BJ (cell line): ENCODE measurements at regions not wholly inside any gene's neighbourhood (a gene's known extent, or its start where the extent isn't known, plus 50 kb on each side); places are given as distances from the start of the nearest gene placed in this dataset.

Source experiments
- CTCF ChIA-PET: fragments of 350-600 bp; formaldehyde crosslinking; extraction: SDS; loops from one replicate; lab custom pipeline; 2021; ENCODE audit warnings: antibody characterized with exemption, inconsistent platforms; lab: Yijun Ruan, JAX
- POLR2A ChIA-PET: fragments of 300-600 bp; sonication (Branson Sonifier 250); formaldehyde crosslinking; extraction: SDS; loops from one replicate; lab custom pipeline; 2021; ENCODE audit warnings: antibody characterized with exemption; lab: Charles Lee
- DNase-seq: peaks from one replicate; pipeline ENCODE4 v3.0.0-alpha.2; 2011; ENCODE audit warnings: low read depth
- H3K27me3 ChIP-seq: 2 replicates; pipeline ENCODE4 v1.6.0; 2011; ENCODE audit warnings: low read length; ENCODE audit not compliant: control insufficient read depth, insufficient read depth
- H3K36me3 ChIP-seq: 2 replicates; pipeline ENCODE4 v1.5.1; 2011; ENCODE audit warnings: low read length; ENCODE audit not compliant: control insufficient read depth, insufficient read depth
- H3K4me3 ChIP-seq: 2 replicates; pipeline ENCODE4 v1.5.1; 2011; ENCODE audit warnings: low read depth, mild to moderate bottlenecking, control low read depth, low read length
- CTCF ChIP-seq: IDR thresholded peaks from 2 replicates; pipeline ENCODE4 v1.5.1; 2011; ENCODE audit warnings: low read depth, mild to moderate bottlenecking, control low read depth, inconsistent platforms, low read length, moderate library complexity; ENCODE audit not compliant: insufficient read depth

- H3K4me3 ChIP-seq, result no peak overlapping the region
- POLR2A ChIA-PET, result no interaction called here
- no peak for DNase-seq
- no peaks in the 10 kb centered on the region for H3K36me3 ChIP-seq
- CTCF ChIA-PET, result no interaction called here
- no peak for TF ChIP-seq CTCF
- peaks cover 3% of the 10 kb centered on the region; the same call in 1 of the 2 replicates for H3K27me3 ChIP-seq
These were observed 50.9 kb upstream of the UBASH3B start for GRCh38 chr11:122604621-122605020.

GRCh38 chr11:122601141-122602125 lies 54.1 kb upstream of the UBASH3B start:
- DNase-seq, result peak; percentile 65
- no peak overlapping the region for H3K4me3 ChIP-seq
- POLR2A ChIA-PET, result no interaction called here
- CTCF ChIA-PET, result interaction anchor here (1.0 to 6.4 kb wide), 3 partner anchors 21 to 275 kb away, joined by 3 to 49 read pairs (median 3); no protein-coding TSS in a partner anchor
- H3K27me3 ChIP-seq, result peaks cover 3% of the 10 kb centered on the region
- TF ChIP-seq CTCF, result no peak
- no peaks in the 10 kb centered on the region for H3K36me3 ChIP-seq

GRCh38 chr11:122600290-122600689 lies 55.2 kb upstream of the UBASH3B start:
- H3K36me3 ChIP-seq, result no peaks in the 10 kb centered on the region
- no peak overlapping the region for H3K4me3 ChIP-seq
- peaks cover 5% of the 10 kb centered on the region for H3K27me3 ChIP-seq
- CTCF ChIA-PET, result interaction anchor here (1.1 to 6.4 kb wide), 2 partner anchors 20 to 276 kb away, joined by 3 to 49 read pairs; no protein-coding TSS in a partner anchor
- POLR2A ChIA-PET, result no interaction called here
- DNase-seq, result no peak
- TF ChIP-seq CTCF, result no peak

- Histone ChIP-seq H3K4me3 (no peak overlapping the region), H3K36me3 (no peaks in the 10 kb centered on the region), H3K27me3 (peaks cover 1% of the 10 kb centered on the region)
- DNase-seq, result no peak
- CTCF ChIA-PET, result interaction anchor here (0.8 to 6.4 kb wide), 3 partner anchors 11 to 76 kb away, joined by 3 to 49 read pairs (median 3); no protein-coding TSS in a partner anchor
- TF ChIP-seq CTCF, result no peak
- POLR2A ChIA-PET, result no interaction called here
These were observed 56.1 kb upstream of the UBASH3B start for GRCh38 chr11:122599434-122599833.

- POLR2A ChIA-PET, result no interaction called here
- Histone ChIP-seq H3K4me3 (no peak overlapping the region), H3K27me3 (peaks cover 1% of the 10 kb centered on the region), H3K36me3 (no peaks in the 10 kb centered on the region)
- DNase-seq, result no peak
- no peak for TF ChIP-seq CTCF
- CTCF ChIA-PET, result interaction anchor here (1.0 to 6.4 kb wide), 2 partner anchors 12 to 19 kb away, joined by 3 to 49 read pairs; no protein-coding TSS in a partner anchor
These were observed 56.6 kb upstream of the UBASH3B start for GRCh38 chr11:122598971-122599370.
